ENCODE measurements at regions not wholly inside any gene's neighbourhood (a gene's known extent, or its start where the extent isn't known, plus 50 kb on each side); places are given as distances from the start of the nearest gene placed in this dataset.

DNA sequence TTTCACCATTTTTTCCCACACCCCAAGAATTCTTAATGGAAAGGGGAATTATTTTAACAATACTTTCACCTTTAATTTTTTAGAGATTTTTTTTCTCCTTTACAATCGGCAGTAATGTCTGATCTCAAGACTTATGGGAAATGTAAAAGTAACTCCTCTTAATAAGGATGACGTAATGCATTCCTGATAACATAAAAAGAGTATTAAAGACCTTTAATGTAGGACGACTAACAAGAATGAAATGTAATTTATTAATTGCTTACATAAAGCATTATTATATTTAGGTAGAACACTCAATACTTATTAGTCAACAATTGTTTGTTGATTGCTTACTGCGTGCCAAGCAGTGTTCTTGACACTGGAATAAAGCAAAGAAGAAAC lies 416.8 kb upstream of the NAALADL2 start:
- TF ChIP-seq POLR2A (IDR thresholded peaks at IDR 0.05; ENCODE audit: low read depth, low read length) (no peak), POLR2AphosphoS5 (IDR thresholded peaks at IDR 0.05; ENCODE audit: low read depth, low read length) (no peak), TAF1 (IDR thresholded peaks at IDR 0.05; ENCODE audit: borderline replicate concordance, low read depth, low read length) (no peak)

All from GM12892 (cell line).